ENCODE measurements at regions not wholly inside any gene's neighbourhood (a gene's known extent, or its start where the extent isn't known, plus 50 kb on each side); places are given as distances from the start of the nearest gene placed in this dataset.

DNA sequence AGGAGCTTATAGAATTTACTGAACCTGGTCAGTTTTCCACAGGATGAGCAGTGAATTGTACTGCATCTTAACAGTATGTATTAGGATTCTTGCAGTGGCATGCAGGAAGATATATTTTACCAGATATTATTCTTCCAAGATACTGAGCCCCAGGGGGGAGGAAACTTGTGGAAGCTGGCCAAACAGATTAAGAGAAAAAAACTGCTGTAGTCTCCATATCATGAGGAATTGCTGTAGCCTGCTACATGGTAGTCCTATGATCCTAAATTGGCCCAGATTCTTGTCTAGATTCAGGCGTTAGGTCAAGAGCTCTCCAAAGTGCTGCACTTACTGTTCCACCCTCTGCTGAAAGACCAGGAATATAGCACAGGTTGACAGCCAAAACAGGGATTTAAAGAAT, 275.5 kb upstream of the TAS2R1 start:
- TF ChIP-seq, protein P1, sequence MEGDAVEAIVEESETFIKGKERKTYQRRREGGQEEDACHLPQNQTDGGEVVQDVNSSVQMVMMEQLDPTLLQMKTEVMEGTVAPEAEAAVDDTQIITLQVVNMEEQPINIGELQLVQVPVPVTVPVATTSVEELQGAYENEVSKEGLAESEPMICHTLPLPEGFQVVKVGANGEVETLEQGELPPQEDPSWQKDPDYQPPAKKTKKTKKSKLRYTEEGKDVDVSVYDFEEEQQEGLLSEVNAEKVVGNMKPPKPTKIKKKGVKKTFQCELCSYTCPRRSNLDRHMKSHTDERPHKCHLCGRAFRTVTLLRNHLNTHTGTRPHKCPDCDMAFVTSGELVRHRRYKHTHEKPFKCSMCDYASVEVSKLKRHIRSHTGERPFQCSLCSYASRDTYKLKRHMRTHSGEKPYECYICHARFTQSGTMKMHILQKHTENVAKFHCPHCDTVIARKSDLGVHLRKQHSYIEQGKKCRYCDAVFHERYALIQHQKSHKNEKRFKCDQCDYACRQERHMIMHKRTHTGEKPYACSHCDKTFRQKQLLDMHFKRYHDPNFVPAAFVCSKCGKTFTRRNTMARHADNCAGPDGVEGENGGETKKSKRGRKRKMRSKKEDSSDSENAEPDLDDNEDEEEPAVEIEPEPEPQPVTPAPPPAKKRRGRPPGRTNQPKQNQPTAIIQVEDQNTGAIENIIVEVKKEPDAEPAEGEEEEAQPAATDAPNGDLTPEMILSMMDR (conservative IDR thresholded peaks at IDR 0.05; ENCODE audit: low read depth, low read length), result no peak
- TF ChIP-seq, protein P2, sequence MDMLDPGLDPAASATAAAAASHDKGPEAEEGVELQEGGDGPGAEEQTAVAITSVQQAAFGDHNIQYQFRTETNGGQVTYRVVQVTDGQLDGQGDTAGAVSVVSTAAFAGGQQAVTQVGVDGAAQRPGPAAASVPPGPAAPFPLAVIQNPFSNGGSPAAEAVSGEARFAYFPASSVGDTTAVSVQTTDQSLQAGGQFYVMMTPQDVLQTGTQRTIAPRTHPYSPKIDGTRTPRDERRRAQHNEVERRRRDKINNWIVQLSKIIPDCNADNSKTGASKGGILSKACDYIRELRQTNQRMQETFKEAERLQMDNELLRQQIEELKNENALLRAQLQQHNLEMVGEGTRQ (IDR thresholded peaks at IDR 0.05; ENCODE audit: low read depth, low read length), result no peak
- no peak for TF ChIP-seq POLR2A (IDR thresholded peaks at IDR 0.05; ENCODE audit: low read depth, low read length)
- TF ChIP-seq, protein P3, sequence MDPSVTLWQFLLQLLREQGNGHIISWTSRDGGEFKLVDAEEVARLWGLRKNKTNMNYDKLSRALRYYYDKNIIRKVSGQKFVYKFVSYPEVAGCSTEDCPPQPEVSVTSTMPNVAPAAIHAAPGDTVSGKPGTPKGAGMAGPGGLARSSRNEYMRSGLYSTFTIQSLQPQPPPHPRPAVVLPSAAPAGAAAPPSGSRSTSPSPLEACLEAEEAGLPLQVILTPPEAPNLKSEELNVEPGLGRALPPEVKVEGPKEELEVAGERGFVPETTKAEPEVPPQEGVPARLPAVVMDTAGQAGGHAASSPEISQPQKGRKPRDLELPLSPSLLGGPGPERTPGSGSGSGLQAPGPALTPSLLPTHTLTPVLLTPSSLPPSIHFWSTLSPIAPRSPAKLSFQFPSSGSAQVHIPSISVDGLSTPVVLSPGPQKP (IDR thresholded peaks at IDR 0.05; ENCODE audit: borderline replicate concordance, low read depth, low read length), result no peak

Data from IMR-90 (cell line).